Trophoblast cell (in vitro differentiated cells and primary cell): ENCODE measurements at regions not wholly inside any gene's neighbourhood (a gene's known extent, or its start where the extent isn't known, plus 50 kb on each side); places are given as distances from the start of the nearest gene placed in this dataset.

Source experiments
- DNase-seq, 2 donors: peaks; one replicate each; pipeline ENCODE4 v3.0.0-alpha.2; 2016
- H2AFZ ChIP-seq: 2 replicates; pipeline ENCODE4 v1.6.1; 2013; ENCODE audit warnings: low read length, moderate library complexity, mild to moderate bottlenecking; ENCODE audit not compliant: insufficient read depth, poor library complexity
- H2AK5ac ChIP-seq: 2 replicates; pipeline ENCODE4 v1.6.1; 2013; ENCODE audit warnings: mild to moderate bottlenecking, low read length
- H2BK120ac ChIP-seq: 2 replicates; pipeline ENCODE4 v1.6.1; 2013; ENCODE audit warnings: low read length, mild to moderate bottlenecking, moderate library complexity; ENCODE audit not compliant: insufficient read depth, poor library complexity
- H2BK12ac ChIP-seq: 2 replicates; pipeline ENCODE4 v1.6.1; 2013; ENCODE audit warnings: mild to moderate bottlenecking, low read length, moderate library complexity
- H2BK5ac ChIP-seq: 2 replicates; pipeline ENCODE4 v1.6.1; 2013; ENCODE audit warnings: low read length, low read depth, moderate library complexity, mild to moderate bottlenecking; ENCODE audit not compliant: poor library complexity
- H3K14ac ChIP-seq: 2 replicates; pipeline ENCODE4 v1.6.1; 2013; ENCODE audit warnings: mild to moderate bottlenecking, low read length
- H3K18ac ChIP-seq: 2 replicates; pipeline ENCODE4 v1.6.1; 2013; ENCODE audit warnings: mild to moderate bottlenecking, low read length
- H3K23ac ChIP-seq: 2 replicates; pipeline ENCODE4 v1.6.1; 2013; ENCODE audit warnings: low read length
- H3K27ac ChIP-seq: 2 replicates; pipeline ENCODE4 v1.5.1; 2013; ENCODE audit warnings: low read depth, mild to moderate bottlenecking, inconsistent platforms, low read length, moderate library complexity
- H3K27me3 ChIP-seq: 2 replicates; pipeline ENCODE4 v1.6.1; 2013; ENCODE audit warnings: inconsistent platforms, mild to moderate bottlenecking, low read length, moderate library complexity; ENCODE audit not compliant: insufficient read depth
- H3K36me3 ChIP-seq, 2 experiments: 1 replicate in 1 of 2; 2 replicates in 1 of 2; pipeline ENCODE4 v1.6.1; 2013; ENCODE audit warnings: low read length in 2 of 2, mild to moderate bottlenecking in 2 of 2, moderate library complexity in 1 of 2; ENCODE audit not compliant: insufficient read depth in 2 of 2, control insufficient read depth in 1 of 2
- H3K4ac ChIP-seq: 2 replicates; pipeline ENCODE4 v1.6.1; 2013; ENCODE audit warnings: low read depth, mild to moderate bottlenecking, low read length, moderate library complexity
- H3K4me1 ChIP-seq, 2 experiments: 1 replicate in 1 of 2; 2 replicates in 1 of 2; pipeline ENCODE4 v1.6.1; 2013; ENCODE audit warnings: low read length in 2 of 2, mild to moderate bottlenecking in 2 of 2, moderate library complexity in 1 of 2; ENCODE audit not compliant: insufficient read depth in 2 of 2, control insufficient read depth in 1 of 2
- H3K4me2 ChIP-seq: 2 replicates; pipeline ENCODE4 v1.6.1; 2013; ENCODE audit warnings: inconsistent platforms, mild to moderate bottlenecking, low read length, moderate library complexity
- H3K4me3 ChIP-seq: 2 replicates; pipeline ENCODE4 v1.5.1; 2013; ENCODE audit warnings: mild to moderate bottlenecking, low read depth, low read length, inconsistent platforms
- H3K79me1 ChIP-seq: one replicate; pipeline ENCODE4 v1.6.1; 2013; ENCODE audit warnings: low read length
- H3K79me2 ChIP-seq: 2 replicates; pipeline ENCODE4 v1.6.1; 2013; ENCODE audit warnings: low read length, mild to moderate bottlenecking; ENCODE audit not compliant: control insufficient read depth, insufficient read depth, poor library complexity
- H3K9ac ChIP-seq: 2 replicates; pipeline ENCODE4 v1.6.1; 2013; ENCODE audit warnings: mild to moderate bottlenecking, low read length
- H3K9me3 ChIP-seq: 2 replicates; pipeline ENCODE4 v1.6.1; 2013; ENCODE audit warnings: low read depth, mild to moderate bottlenecking, control low read depth, inconsistent platforms, low read length; ENCODE audit not compliant: insufficient read depth
- H4K12ac ChIP-seq: 2 replicates; pipeline ENCODE4 v1.6.1; 2013; ENCODE audit warnings: low read depth, mild to moderate bottlenecking, low read length, moderate library complexity
- H4K8ac ChIP-seq: 2 replicates; pipeline ENCODE4 v1.6.1; 2013; ENCODE audit warnings: low read depth, mild to moderate bottlenecking, low read length, moderate library complexity
- H4K91ac ChIP-seq: one replicate; pipeline ENCODE4 v1.6.1; 2013; ENCODE audit warnings: low read depth, mild to moderate bottlenecking, low read length, moderate library complexity
- WGBS: extraction: QIAGEN DNeasy Blood & Tissue Kit; methylation state at CpG from one replicate; pipeline ENCODE4 v1.1.7; 2013; ENCODE audit warnings: missing lambda C conversion rate; ENCODE audit not compliant: insufficient read length, insufficient coverage; ENCODE audit errors: extremely low coverage; 5-methylcytosine and 5-hydroxymethylcytosine counted together

DNA sequence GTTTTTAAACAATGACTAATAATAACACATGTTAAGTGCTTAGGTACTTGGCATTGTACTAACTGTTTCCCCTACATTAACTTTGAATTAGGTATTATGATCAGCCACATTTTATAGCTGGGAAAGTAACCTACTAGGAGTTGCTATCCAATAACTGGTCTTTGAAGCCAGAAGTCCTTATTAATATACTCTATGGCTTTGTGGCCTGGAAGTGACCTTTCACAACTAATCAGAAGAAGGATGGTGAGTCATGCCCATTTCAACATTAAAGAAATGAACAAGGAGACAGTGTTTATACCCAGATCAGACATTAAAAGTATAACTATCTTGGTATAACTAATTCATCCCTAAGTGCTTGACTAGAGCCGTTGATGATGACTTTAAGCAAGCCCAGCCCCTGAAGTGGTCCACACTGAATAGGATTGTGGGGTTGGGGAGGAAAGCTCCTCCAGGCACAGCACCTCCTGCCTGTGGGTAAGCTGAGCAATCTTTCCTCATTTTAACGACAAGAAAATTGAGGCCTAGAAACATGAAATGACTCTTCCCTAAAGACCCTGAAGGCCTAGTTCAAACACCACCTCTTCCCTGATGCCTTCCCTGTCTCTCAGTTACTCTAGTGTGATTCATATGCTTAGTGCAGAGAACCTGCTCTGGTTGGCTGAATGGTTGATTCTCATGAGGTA, 71.6 kb upstream of the RFX8 start:
- Histone ChIP-seq H4K12ac (no peak overlapping the region), H2AK5ac (no peak overlapping the region), H2BK120ac (no peak overlapping the region), H2BK12ac (no peak overlapping the region), H3K27ac (no peak overlapping the region), H3K79me1 (no peaks in the 10 kb centered on the region), H4K8ac (no peak overlapping the region), H3K4me1 (no peaks in the 10 kb centered on the region), H3K4ac (no peak overlapping the region), H2AFZ (no peak overlapping the region), H3K79me2 (no peaks in the 10 kb centered on the region), H3K18ac (no peak overlapping the region), H3K36me3 (no peaks in the 10 kb centered on the region), H3K4me2 (no peak overlapping the region), H3K9ac (no peak overlapping the region), H4K91ac (no peak overlapping the region), H3K14ac (no peak overlapping the region), H3K27me3 (no peaks in the 10 kb centered on the region), H2BK5ac (no peak overlapping the region), H3K4me3 (no peak overlapping the region), H3K9me3 (no peaks in the 10 kb centered on the region), H3K23ac (no peak overlapping the region)
- WGBS: no CpG with 5 or more reads among the region's 2 CpGs
- peak in 1 of 2 donors; percentile 24 for DNase-seq

DNA sequence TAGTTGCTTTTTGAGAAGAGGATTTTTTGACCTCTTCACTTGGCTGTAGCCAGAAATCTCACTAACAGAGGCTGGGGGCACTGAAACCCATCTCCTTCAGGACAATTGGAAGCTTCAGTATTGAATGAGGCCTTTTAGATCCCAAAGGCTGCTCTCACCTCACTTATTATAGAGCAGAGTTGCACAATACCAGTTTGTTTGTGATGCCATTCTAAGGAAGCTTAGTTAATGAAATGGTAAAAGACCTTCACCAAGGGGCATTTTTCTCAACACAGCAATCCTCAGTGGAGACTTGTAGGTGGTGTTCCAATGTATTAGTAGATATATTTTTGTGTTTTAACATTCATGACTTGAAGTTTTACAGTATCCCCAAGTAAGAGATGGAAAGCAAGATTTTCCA, 71.0 kb upstream of the RFX8 start:
- H3K4me2 ChIP-seq: no peak overlapping the region
- no peak overlapping the region for H4K12ac ChIP-seq
- no peak overlapping the region for H4K91ac ChIP-seq
- H3K18ac ChIP-seq: no peak overlapping the region
- no peak overlapping the region for H2AFZ ChIP-seq
- no peaks in the 10 kb centered on the region for H3K9me3 ChIP-seq
- no peaks in the 10 kb centered on the region for H3K27me3 ChIP-seq
- no peak overlapping the region for H2BK120ac ChIP-seq
- H3K4me3 ChIP-seq: no peak overlapping the region
- no peak overlapping the region for H4K8ac ChIP-seq
- H2BK5ac ChIP-seq: no peak overlapping the region
- H3K23ac ChIP-seq: no peak overlapping the region
- H3K27ac ChIP-seq: no peak overlapping the region
- H3K4ac ChIP-seq: no peak overlapping the region
- no peak overlapping the region for H3K14ac ChIP-seq
- no peaks in the 10 kb centered on the region for H3K4me1 ChIP-seq
- no peaks in the 10 kb centered on the region for H3K79me2 ChIP-seq
- H3K9ac ChIP-seq: no peak overlapping the region
- H3K36me3 ChIP-seq: no peaks in the 10 kb centered on the region
- no peak for DNase-seq
- no peak overlapping the region for H2AK5ac ChIP-seq
- H3K79me1 ChIP-seq: no peaks in the 10 kb centered on the region
- H2BK12ac ChIP-seq: no peak overlapping the region

DNA sequence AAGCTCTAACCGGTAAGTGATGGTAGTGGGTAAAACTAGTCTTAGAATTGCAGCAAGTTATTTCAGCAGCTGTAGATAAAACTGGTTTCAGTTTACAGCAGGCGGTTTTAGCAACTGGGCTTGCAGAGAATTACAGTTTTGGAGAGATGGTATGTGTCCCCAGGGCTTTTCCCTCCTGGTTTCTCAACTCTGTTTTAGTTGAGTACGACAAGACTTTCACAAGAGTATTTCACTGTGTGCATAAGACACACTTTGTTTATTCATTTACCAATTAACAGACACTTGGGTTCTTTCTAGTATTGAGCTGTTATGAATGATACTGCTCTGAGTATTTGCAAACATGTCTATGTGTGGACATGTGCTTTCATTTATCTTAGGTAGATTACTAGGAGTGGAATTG, 65.6 kb upstream of the RFX8 start:
- H3K27me3 ChIP-seq: no peaks in the 10 kb centered on the region
- no peaks in the 10 kb centered on the region for H3K79me1 ChIP-seq
- H3K79me2 ChIP-seq: no peaks in the 10 kb centered on the region
- no peak overlapping the region for H3K4me3 ChIP-seq
- H4K91ac ChIP-seq: no peak overlapping the region
- H3K18ac ChIP-seq: no peak overlapping the region
- no peak overlapping the region for H3K27ac ChIP-seq
- no CpG with 5 or more reads among the region's 3 CpGs for WGBS
- H2BK5ac ChIP-seq: no peak overlapping the region
- no peaks in the 10 kb centered on the region for H3K36me3 ChIP-seq
- H2BK12ac ChIP-seq: no peak overlapping the region
- no peak overlapping the region for H3K23ac ChIP-seq
- DNase-seq: peak; percentile 94 to 98
- no peak overlapping the region for H4K12ac ChIP-seq
- H4K8ac ChIP-seq: no peak overlapping the region
- no peak overlapping the region for H3K4ac ChIP-seq
- no peaks in the 10 kb centered on the region for H3K4me1 ChIP-seq
- H2AK5ac ChIP-seq: no peak overlapping the region
- no peak overlapping the region for H3K14ac ChIP-seq
- no peak overlapping the region for H2AFZ ChIP-seq
- no peak overlapping the region for H2BK120ac ChIP-seq
- no peak overlapping the region for H3K9ac ChIP-seq
- no peak overlapping the region for H3K4me2 ChIP-seq
- no peaks in the 10 kb centered on the region for H3K9me3 ChIP-seq

DNA sequence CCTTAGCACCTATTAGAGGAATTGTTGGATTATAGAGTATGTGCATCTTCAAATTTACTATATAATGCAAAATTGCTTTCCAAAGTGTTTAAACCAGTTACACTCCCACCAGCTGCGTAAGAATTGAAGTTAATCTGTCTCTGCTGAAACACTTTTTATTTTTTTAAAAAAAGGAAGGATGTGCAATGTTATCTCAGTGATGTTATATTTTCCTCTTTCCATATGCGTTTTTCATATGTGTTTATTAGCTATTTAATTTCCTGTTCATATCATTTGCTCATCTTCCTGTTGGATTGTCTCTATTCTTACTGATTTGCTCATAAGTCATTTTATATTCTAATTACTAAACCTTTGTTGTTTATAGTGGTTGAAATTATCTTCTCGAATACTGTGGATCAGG, 63.2 kb upstream of the RFX8 start:
- H3K23ac ChIP-seq: no peak overlapping the region
- WGBS: no CpG with 5 or more reads among the region's 3 CpGs
- no peaks in the 10 kb centered on the region for H3K4me1 ChIP-seq
- no peak overlapping the region for H4K8ac ChIP-seq
- H2BK5ac ChIP-seq: no peak overlapping the region
- H3K79me1 ChIP-seq: no peaks in the 10 kb centered on the region
- H2AK5ac ChIP-seq: no peak overlapping the region
- H3K4me3 ChIP-seq: no peak overlapping the region
- H3K9ac ChIP-seq: no peak overlapping the region
- no peak overlapping the region for H3K18ac ChIP-seq
- H2BK120ac ChIP-seq: no peak overlapping the region
- no peak overlapping the region for H4K91ac ChIP-seq
- no peaks in the 10 kb centered on the region for H3K79me2 ChIP-seq
- no peak overlapping the region for H3K27ac ChIP-seq
- H3K27me3 ChIP-seq: no peaks in the 10 kb centered on the region
- H3K4me2 ChIP-seq: no peak overlapping the region
- no peak overlapping the region for H2AFZ ChIP-seq
- no peak overlapping the region for H2BK12ac ChIP-seq
- no peaks in the 10 kb centered on the region for H3K9me3 ChIP-seq
- DNase-seq: no peak
- H3K4ac ChIP-seq: no peak overlapping the region
- H3K36me3 ChIP-seq: no peaks in the 10 kb centered on the region
- no peak overlapping the region for H4K12ac ChIP-seq
- H3K14ac ChIP-seq: no peak overlapping the region
